ENCODE measurements at regions not wholly inside any gene's neighbourhood (a gene's known extent, or its start where the extent isn't known, plus 50 kb on each side); places are given as distances from the start of the nearest gene placed in this dataset.

GRCh38 chr15:38692789-38693062 lies 128.1 kb upstream of the RASGRP1 start:
- DNase-seq (ENCODE audit: low read depth in 3 of 3, low spot score in 2 of 3), result no peak

GRCh38 chr15:38695249-38696108 lies 130.9 kb upstream of the RASGRP1 start:
- DNase-seq (ENCODE audit: low read depth in 3 of 3, low spot score in 2 of 3), result no peak

DNA sequence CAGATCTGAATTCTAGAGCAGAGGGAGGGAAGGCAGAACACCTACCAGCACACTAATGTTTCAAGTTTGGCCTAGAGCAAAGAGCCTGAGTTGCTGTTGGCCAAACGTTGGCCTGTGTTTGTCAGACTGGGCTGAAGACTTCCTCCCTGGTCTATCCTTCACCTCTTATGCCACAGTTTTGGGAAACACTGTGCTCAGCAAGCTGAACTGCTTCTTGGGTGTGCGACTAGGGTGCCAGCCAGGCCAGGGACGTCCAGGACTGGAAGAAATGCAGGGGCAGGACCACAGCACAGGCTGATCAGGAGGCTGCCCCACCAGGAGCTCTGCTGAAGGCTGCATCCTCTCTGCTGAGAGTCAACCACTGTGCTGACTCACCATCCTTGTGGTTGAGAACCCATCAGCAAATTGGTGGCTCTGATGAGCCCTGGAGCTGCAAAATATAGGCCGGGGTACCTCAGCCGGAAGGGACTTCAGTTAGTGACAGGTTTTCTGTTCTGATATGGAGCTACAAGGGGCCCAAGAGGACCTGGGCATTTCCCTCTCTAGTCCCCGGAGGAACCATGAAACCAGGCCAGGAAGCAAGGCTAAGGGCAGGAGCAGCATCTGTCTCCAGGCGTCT lies 131.6 kb upstream of the RASGRP1 start:
- no peak for DNase-seq (ENCODE audit: low read depth in 3 of 3, low spot score in 2 of 3)

GRCh38 chr15:38696790-38697495 lies 132.3 kb upstream of the RASGRP1 start:
- DNase-seq (ENCODE audit: low read depth in 3 of 3, low spot score in 2 of 3), result no peak

DNA sequence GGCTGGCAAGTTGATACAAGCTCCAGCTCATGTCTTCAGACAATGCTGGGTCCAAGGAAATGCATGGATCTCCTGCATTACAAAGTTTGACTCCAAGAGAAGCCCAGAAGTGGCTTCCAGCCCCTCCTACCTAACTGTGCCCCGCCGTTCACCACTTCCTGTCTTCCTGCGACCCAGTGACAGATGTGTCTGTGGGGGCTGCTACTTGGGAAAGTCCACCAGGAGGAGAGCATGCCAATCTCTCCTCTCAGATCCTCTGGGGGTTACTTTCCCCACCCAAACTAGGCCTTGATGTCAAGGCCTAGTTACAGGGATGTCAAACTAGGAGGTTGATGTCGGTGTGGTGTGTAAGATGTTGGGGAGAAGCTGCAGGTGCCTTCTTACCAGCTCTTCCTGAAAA lies 133.6 kb upstream of the RASGRP1 start:
- DNase-seq (ENCODE audit: low read depth in 3 of 3, low spot score in 2 of 3), result no peak

- no peak for DNase-seq (ENCODE audit: low read depth in 3 of 3, low spot score in 2 of 3)
These were observed 135.1 kb upstream of the RASGRP1 start for GRCh38 chr15:38699633-38700230.

DNA sequence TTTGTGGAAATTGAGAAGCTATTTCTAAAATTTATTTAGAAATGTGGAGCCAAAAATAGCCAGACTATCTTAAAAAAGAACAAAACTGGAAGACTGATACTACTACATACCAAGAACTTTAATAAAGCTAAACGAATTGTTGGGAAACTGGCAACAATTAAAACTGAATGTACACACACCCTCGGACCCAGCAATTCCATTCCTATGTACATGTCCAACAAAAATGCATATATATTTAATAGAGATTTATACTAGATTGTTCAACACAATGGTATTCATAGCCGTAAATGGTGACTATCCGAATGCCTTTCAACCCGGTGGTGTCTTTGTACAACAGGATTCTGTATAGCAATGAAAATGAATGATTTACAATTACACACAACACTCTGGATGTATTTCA lies 136.5 kb upstream of the RASGRP1 start:
- no peak for DNase-seq (ENCODE audit: low read depth in 3 of 3, low spot score in 2 of 3)

DNA sequence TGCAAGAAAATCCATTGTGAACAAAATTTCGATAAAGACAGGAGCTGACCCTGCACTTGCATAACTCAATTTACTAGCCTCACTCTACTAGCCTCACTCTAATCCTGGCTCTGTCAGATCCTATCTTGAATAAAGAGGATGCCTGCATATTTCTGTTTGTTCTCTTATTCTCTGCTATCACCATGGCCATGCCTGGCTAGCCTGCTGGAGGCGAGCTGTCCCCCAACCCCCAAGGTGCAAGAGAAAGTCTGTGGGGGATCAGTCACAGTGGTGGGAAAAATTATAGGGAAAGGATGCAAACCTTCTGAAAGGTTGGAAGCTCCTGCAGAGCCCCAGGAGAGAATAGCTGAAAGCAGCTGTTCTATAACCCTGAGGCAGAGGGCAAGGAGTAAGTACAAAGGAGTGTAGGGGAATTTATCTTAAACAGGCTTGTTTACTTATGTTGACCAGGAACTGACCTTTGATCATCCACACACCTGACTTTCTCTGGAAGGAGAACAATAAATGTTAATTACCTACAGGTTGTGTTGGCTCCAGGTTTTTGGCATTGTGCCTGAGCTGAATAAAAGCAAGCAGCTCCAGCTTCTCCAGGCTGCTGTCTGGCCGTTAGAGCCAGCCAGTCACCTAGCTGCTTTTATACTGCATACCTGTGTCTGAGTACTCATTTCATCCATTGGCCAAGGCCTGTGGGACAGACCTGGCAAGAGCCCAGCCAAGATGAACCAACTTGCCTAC lies 137.7 kb upstream of the RASGRP1 start:
- no peak for DNase-seq (ENCODE audit: low read depth in 3 of 3, low spot score in 2 of 3)

DNA sequence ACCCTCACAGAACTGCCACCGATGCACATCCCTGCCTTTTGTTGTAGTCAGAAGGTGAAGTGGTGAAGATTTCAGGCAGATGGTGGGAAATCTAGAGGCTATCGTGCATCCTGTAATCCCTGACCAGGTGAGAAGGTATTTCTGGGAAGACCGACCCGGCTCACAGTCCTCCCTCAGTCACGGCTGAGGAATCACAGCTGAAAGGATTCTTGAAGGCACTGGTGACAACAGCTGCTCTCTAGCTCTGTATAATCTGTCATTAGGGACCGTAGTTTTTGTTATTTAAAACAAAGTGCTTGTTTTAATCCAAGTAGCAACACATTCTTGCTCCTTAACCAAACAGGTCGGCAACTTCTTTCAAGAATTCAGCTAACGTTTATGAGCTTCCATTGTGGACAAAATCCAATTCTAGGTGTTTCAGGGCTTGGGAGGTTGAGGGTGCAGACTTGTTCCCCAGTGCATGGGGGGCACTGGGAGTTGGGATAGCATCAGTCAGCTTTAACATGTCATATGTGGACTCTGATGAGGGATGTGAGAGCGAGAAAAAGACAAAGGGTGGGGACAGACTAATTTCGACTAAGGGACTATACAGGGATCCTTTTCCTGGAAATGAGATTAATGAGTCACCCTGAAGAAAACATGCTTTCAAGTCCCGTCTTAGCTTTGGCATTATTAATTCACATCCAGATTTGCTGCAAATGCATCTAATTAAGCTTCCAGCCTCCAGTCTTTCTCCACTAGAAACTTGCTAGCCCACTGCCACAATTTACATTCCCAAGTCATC lies 141.0 kb upstream of the RASGRP1 start:
- DNase-seq (ENCODE audit: low read depth in 3 of 3, low spot score in 2 of 3), result no peak

DNA sequence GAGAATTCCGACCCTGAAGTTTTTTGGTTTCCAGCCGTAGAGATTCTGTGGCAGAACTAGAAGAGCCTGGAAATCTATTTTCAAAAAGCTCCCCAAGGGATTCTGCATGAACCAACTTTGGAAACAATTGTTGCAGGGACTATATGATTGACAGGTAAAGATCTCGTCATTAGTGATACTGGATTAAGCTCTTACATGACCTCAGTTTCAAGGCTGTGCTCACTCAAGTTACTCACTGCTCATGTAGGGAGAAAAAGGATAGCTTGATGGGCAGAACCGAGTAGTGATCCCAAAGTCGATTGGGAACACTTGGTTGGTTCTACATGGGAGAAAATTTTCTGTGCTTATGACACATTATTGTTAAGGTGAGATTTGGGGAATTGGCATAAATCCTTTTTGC lies 142.3 kb upstream of the RASGRP1 start:
- DNase-seq (ENCODE audit: low read depth in 3 of 3, low spot score in 2 of 3), result no peak

- no peak for DNase-seq (ENCODE audit: low read depth in 3 of 3, low spot score in 2 of 3)
These were observed 143.4 kb upstream of the RASGRP1 start for GRCh38 chr15:38707802-38708671.

GRCh38 chr15:38708672-38709180 lies 144.1 kb upstream of the RASGRP1 start:
- no peak for DNase-seq (ENCODE audit: low read depth in 3 of 3, low spot score in 2 of 3)

GRCh38 chr15:38709196-38709595 lies 144.6 kb upstream of the RASGRP1 start:
- no peak for DNase-seq (ENCODE audit: low read depth in 3 of 3, low spot score in 2 of 3)

DNA sequence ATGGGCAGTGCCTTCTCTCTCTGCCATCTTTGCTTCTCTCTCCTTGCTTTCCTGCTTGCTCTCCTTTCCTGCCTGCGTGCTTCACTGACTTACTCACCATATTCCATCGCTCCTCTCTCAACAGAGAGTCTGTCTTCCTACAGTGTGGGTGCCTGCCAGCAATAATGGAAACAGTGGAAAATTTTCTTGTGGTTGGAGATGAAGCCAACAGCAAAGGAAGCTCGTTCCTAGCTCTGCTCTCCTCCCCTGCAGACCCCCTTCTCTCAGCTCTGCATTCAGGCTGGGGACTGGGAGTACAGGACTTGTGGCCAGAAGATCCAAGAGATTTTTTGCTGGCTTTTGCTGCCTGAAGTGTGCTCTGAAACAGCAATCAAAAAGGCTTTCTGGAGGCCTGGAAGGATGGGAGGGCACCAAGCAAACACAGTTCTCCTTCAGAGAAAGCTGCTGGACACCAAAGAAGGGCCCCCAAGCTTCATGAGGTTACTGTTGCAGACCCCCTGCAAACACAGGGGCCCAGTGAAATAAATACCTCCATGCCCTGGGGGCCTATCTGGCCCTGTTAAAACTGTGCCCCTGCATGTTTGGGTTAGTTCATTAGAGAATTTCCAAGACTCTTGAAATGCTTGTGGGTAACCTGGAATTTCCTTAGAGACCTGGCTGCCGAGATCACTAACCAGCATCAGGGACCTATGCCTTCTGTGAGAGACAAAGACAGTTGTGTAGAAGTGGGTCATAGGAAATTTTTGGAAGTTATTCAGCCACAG lies 149.9 kb upstream of the RASGRP1 start:
- no peak for DNase-seq (ENCODE audit: low read depth in 3 of 3, low spot score in 2 of 3)

DNA sequence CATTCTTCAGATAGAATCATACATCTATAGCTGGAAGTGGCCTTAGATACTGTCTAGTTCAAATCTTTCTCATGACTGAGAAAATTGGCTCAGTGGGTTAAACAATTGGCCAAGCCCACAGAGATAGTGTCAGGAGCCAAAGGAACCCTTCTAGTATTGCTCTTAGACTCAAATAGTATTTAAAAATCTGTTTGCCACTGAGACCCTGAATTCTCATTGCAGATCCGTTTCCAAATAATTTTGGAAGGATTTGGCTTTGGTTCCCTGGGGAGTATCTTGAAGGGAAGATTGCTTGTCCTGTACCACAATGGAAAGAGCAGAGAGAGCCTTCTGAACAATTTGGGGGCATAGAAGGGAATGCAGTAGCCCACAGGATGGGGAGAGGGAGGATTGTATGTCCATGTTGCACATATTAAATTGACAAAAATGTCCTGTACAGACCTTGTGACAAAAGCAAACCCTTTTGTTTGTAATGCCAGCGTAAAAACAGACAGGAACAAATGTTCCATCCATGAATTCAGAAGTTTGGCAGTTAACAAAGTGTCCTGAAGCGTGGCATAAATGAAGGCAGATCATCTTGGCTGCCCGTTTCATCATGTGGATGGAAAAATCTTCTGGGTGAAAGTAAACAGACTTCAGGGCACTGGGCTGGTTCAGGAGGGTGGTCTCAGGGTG lies 156.4 kb upstream of the RASGRP1 start:
- DNase-seq (ENCODE audit: low read depth in 3 of 3, low spot score in 2 of 3), result no peak

DNA sequence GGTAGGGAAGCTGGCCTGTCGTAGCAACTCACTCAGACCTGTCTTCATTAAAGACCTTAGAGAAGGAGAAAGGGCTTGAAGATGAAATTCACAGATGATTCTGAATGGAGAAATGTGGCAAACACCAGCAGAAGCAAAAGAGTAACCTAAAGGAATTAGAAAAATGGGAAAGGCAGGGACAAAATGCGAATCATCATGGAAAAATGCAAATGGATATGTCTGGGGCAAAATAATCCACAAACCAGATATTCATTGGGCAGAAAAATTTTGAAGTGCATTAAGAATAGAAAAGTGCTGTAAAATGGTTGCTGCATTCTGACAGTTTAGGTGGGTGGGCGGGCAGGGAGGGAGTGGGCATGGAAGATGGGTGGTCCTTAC lies 156.9 kb upstream of the RASGRP1 start:
- no peak for DNase-seq (ENCODE audit: low read depth in 3 of 3, low spot score in 2 of 3)

DNA sequence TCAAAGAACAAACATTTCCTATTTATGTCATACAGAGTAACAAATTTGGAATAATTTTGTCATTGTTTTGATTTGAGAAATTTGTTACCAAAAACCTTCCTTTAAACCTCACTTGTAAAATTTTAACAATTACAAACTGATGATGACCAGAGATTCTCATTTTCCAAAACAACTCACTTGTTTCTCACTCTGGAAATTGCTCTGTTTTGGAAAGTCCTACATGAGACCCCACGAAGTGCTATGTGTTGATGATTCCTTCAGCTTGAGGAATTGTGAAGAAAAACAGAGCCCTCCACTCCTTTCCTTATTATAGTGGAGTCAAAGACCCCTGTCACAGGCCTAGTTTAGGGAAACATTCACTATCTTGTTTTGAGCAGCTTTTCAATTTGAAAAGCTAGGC lies 157.6 kb upstream of the RASGRP1 start:
- no peak for DNase-seq (ENCODE audit: low read depth in 3 of 3, low spot score in 2 of 3)

GRCh38 chr15:38724827-38725226 lies 160.2 kb upstream of the RASGRP1 start:
- no peak for DNase-seq (ENCODE audit: low read depth in 3 of 3, low spot score in 2 of 3)
